ENCODE measurements at regions not wholly inside any gene's neighbourhood (a gene's known extent, or its start where the extent isn't known, plus 50 kb on each side); places are given as distances from the start of the nearest gene placed in this dataset.
"Not testable (repeated sequence)": the region's sequence is repeated elsewhere in the genome, so short reads cannot be mapped to it uniquely, and the experiment has no call there.

DNA sequence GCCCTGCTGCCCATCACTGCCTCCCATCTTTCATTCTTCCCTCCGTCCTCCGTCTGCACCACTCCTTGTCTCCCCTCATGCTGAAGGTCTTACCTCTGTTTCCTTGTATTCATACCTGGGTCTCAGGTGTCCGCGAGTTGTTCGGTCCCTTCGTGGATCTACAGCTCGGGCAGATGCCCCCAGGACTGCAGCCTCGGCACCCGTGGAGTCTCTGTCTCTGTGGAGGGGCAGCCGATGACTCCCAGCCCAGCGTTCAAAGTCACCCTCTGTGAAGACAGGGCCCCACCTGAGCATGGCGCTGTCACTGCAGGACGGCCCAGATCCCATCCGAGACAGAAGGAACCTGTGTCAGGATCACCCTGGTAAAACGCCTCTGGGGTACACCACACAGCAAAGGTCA lies 480.0 kb upstream of the SALL3 start:
- Mint-ChIP-seq H3K4me1 (no peaks in the 10 kb centered on the region), H3K9me3 (no peaks in the 10 kb centered on the region), H3K27ac (no peak overlapping the region), H3K27me3 (no peaks in the 10 kb centered on the region), H3K4me3 (no peak overlapping the region), H3K36me3 (no peaks in the 10 kb centered on the region)
- WGBS (ENCODE audit: insufficient coverage) = 87% methylated on average over 15 of the region's 15 CpGs
- CTCF ChIA-PET = no interaction called here
- Histone ChIP-seq H3K27ac (ENCODE audit: low read length) (no peak overlapping the region), H3K27me3 (replicated peaks in 1 of 2; ENCODE audit: control insufficient read depth in 2 of 2, extremely low read depth in 1 of 2, insufficient read depth in 2 of 2, low read length in 1 of 2) (peaks cover 0 to 4% of the 10 kb centered on the region in 2 experiments), H3K9me3 (no peaks in the 10 kb centered on the region), H3K4me3 (ENCODE audit: control insufficient read depth in 1 of 2, extremely low read depth in 1 of 2, low read length in 1 of 2) (no peak overlapping the region), H3K4me1 (ENCODE audit: control insufficient read depth in 1 of 2, extremely low read depth in 1 of 2, insufficient read depth in 2 of 2, low read length in 2 of 2) (no peaks in the 10 kb centered on the region), H3K36me3 (ENCODE audit: control insufficient read depth in 2 of 2, extremely low read depth in 1 of 2, insufficient read depth in 1 of 2, low read length in 1 of 2) (no peaks in the 10 kb centered on the region)
- no peak for ATAC-seq (replicated peaks in 1 of 4)
- POLR2A ChIA-PET = no interaction called here
- DNase-seq = no peak

DNA sequence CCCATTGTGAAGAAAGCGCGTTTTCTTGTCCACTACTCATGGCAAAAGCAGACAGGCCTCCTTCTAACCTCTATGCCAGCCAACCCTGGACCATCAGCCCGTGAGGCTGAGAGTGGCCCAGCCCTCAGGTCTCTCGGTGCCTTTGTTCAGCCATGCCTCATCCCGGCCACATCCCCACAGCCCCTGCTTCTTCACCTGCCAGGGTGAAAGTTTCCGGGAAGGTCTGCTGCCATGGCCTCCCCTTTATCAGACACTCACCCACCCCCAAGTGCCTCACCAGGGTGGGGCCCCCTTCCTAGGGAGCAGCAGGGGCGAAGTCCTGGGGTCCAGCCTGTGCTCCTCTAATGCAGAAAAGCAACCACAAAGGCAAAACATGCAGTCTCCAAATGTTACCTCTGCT lies 478.4 kb upstream of the SALL3 start:
- 83% methylated on average over 6 of the region's 7 CpGs for WGBS (ENCODE audit: insufficient coverage)
- H3K4me1 Mint-ChIP-seq = no peaks in the 10 kb centered on the region

DNA sequence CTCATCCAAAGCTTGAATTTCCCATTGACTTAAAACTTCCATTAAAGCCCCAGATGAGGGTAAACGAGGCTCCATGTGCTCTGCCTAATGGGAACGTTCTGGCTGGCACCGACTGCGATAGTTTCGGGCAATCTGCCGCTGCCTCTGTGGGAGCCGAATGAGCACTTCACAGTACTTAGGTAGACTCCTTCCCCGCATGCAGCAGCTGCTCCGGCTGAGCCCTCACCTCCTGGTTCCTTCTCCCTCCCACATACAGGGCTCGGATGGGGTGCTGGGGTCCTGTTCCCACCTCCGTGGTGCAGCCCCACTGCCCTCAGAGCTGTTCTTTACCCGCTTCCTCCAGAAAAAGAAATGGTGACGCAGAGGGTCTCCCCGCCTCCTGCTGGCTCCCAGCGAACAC lies 476.5 kb upstream of the SALL3 start:
- WGBS (ENCODE audit: insufficient coverage) = 93% methylated on average over 15 of the region's 15 CpGs
- ATAC-seq (replicated peaks in 1 of 4) (no peak), DNase-seq (no peak)
- H3K36me3 Mint-ChIP-seq = no peaks in the 10 kb centered on the region
- Histone ChIP-seq H3K9me3 (no peaks in the 10 kb centered on the region), H3K36me3 (ENCODE audit: control insufficient read depth in 2 of 2, extremely low read depth in 1 of 2, insufficient read depth in 1 of 2, low read length in 1 of 2) (no peaks in the 10 kb centered on the region), H3K4me1 (ENCODE audit: control insufficient read depth in 1 of 2, extremely low read depth in 1 of 2, insufficient read depth in 2 of 2, low read length in 2 of 2) (no peaks in the 10 kb centered on the region), H3K4me3 (ENCODE audit: control insufficient read depth in 1 of 2, extremely low read depth in 1 of 2, low read length in 1 of 2) (no peak overlapping the region), H3K27me3 (replicated peaks in 1 of 2; ENCODE audit: control insufficient read depth in 2 of 2, extremely low read depth in 1 of 2, insufficient read depth in 2 of 2, low read length in 1 of 2) (peaks cover 0 to 4% of the 10 kb centered on the region in 2 experiments), H3K27ac (ENCODE audit: low read length) (no peak overlapping the region)
- H3K4me1 Mint-ChIP-seq = no peaks in the 10 kb centered on the region
- ChIA-PET POLR2A (no interaction called here), CTCF (no interaction called here)
- no peaks in the 10 kb centered on the region for H3K27me3 Mint-ChIP-seq
- no peak overlapping the region for H3K27ac Mint-ChIP-seq
- no peak overlapping the region for H3K4me3 Mint-ChIP-seq
- peaks cover 0 to 3% (median 0%) of the 10 kb centered on the region in 3 donors for H3K9me3 Mint-ChIP-seq

More for the DNA sequence above, 478.4 kb upstream of the SALL3 start:
- ATAC-seq (replicated peaks in 1 of 4) = no peak
- Histone ChIP-seq H3K27me3 (replicated peaks in 1 of 2; ENCODE audit: control insufficient read depth in 2 of 2, extremely low read depth in 1 of 2, insufficient read depth in 2 of 2, low read length in 1 of 2) (peaks cover 0 to 8% of the 10 kb centered on the region in 2 experiments), H3K9me3 (no peaks in the 10 kb centered on the region), H3K36me3 (ENCODE audit: control insufficient read depth in 2 of 2, extremely low read depth in 1 of 2, insufficient read depth in 1 of 2, low read length in 1 of 2) (no peaks in the 10 kb centered on the region), H3K4me1 (ENCODE audit: control insufficient read depth in 1 of 2, extremely low read depth in 1 of 2, insufficient read depth in 2 of 2, low read length in 2 of 2) (no peaks in the 10 kb centered on the region), H3K27ac (ENCODE audit: low read length) (no peak overlapping the region), H3K4me3 (ENCODE audit: control insufficient read depth in 1 of 2, extremely low read depth in 1 of 2, low read length in 1 of 2) (no peak overlapping the region)
- no peaks in the 10 kb centered on the region for H3K36me3 Mint-ChIP-seq
- H3K27ac Mint-ChIP-seq = no peak overlapping the region
- H3K9me3 Mint-ChIP-seq = no peaks in the 10 kb centered on the region
- ChIA-PET CTCF (interaction anchor here in 1 of 2 donors (0.6 kb wide), 1 partner anchor 834 kb away, joined by 3 read pairs; no protein-coding TSS in a partner anchor), POLR2A (no interaction called here)
- H3K4me3 Mint-ChIP-seq = no peak overlapping the region
- H3K27me3 Mint-ChIP-seq = no peaks in the 10 kb centered on the region
- no peak for DNase-seq

DNA sequence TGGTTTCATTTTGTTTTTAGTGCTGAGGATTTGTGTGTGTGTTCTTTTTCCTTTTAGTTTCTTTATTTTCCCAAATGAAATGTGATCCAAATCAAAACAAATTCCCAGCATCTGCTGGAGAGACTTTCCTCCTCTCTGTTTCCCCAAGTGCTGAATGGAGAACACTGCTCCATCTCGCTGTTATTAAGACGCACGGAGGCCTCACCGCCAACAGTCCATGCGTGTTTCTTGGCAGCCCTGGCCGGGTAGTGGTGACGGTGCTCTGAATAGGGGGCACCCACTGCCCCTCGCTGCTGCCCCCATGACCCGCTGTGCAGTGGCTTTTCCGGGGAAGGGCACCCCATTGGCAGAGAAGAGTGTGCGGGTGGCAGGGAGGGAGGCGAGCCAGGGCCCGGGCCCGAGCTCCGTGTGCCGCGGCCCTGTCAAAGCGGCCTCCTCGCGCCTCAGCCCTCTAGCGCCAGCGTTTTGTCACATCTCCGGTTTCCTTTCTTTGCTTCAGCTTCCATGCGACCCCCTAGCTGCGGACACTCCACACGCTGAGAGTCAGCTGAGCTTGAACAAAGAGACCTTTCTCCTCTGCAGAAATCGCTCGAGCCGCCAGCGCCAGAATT lies 473.7 kb upstream of the SALL3 start:
- H3K9me3 Mint-ChIP-seq = peaks cover 0 to 12% (median 0%) of the 10 kb centered on the region in 3 donors
- Histone ChIP-seq H3K4me1 (ENCODE audit: control insufficient read depth in 1 of 2, extremely low read depth in 1 of 2, insufficient read depth in 2 of 2, low read length in 2 of 2) (no peaks in the 10 kb centered on the region), H3K36me3 (ENCODE audit: control insufficient read depth in 2 of 2, extremely low read depth in 1 of 2, insufficient read depth in 1 of 2, low read length in 1 of 2) (no peaks in the 10 kb centered on the region), H3K27ac (ENCODE audit: low read length) (no peak overlapping the region), H3K9me3 (no peaks in the 10 kb centered on the region), H3K4me3 (ENCODE audit: control insufficient read depth in 1 of 2, extremely low read depth in 1 of 2, low read length in 1 of 2) (no peak overlapping the region), H3K27me3 (replicated peaks in 1 of 2; ENCODE audit: control insufficient read depth in 2 of 2, extremely low read depth in 1 of 2, insufficient read depth in 2 of 2, low read length in 1 of 2) (peaks cover 0 to 4% of the 10 kb centered on the region in 2 experiments)
- POLR2A ChIA-PET = no interaction called here
- H3K4me3 Mint-ChIP-seq = no peak overlapping the region
- DNase-seq (no peak), ATAC-seq (replicated peaks in 1 of 4) (no peak)
- H3K36me3 Mint-ChIP-seq = no peaks in the 10 kb centered on the region
- no peak overlapping the region for H3K27ac Mint-ChIP-seq
- H3K4me1 Mint-ChIP-seq = no peaks in the 10 kb centered on the region
- 80% methylated on average over 26 of the region's 30 CpGs for WGBS (ENCODE audit: insufficient coverage)
- peaks cover 0 to 5% of the 10 kb centered on the region in 2 donors for H3K27me3 Mint-ChIP-seq
- CTCF ChIA-PET = no interaction called here

DNA sequence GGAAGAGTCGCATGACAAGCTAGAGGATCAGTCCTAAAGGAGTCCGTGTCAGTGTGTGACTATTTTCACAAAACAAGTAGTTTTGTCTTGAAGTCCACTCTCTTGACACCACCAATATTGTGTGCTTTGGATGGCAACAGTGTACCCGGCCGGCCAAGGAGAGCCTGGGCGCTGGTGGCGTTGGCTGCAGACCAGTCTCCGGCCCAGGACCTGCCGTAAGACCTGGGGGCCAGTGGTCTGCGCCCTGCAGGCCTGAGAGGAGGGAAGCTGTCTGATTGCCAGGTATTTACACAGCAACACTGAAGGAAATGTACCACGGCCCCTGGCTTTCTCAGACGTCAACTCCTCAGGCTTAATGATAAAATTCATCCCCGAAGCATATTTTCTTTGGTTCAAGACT lies 472.4 kb upstream of the SALL3 start:
- no peak overlapping the region for H3K4me3 ChIP-seq (ENCODE audit: control insufficient read depth in 1 of 2, extremely low read depth in 1 of 2, low read length in 1 of 2)
- Mint-ChIP-seq H3K36me3 (no peaks in the 10 kb centered on the region), H3K27ac (no peak overlapping the region), H3K9me3 (peaks cover 0 to 12% (median 0%) of the 10 kb centered on the region in 3 donors), H3K27me3 (peaks cover 0 to 5% of the 10 kb centered on the region in 2 donors), H3K4me3 (no peak overlapping the region), H3K4me1 (no peaks in the 10 kb centered on the region)
- no peak for ATAC-seq (replicated peaks in 1 of 4)
- DNase-seq = no peak
- H3K4me1 ChIP-seq (ENCODE audit: control insufficient read depth in 1 of 2, extremely low read depth in 1 of 2, insufficient read depth in 2 of 2, low read length in 2 of 2) = no peaks in the 10 kb centered on the region
- H3K9me3 ChIP-seq = no peaks in the 10 kb centered on the region
- peaks cover 0 to 4% of the 10 kb centered on the region in 2 experiments for H3K27me3 ChIP-seq (replicated peaks in 1 of 2; ENCODE audit: control insufficient read depth in 2 of 2, extremely low read depth in 1 of 2, insufficient read depth in 2 of 2, low read length in 1 of 2)
- no peak overlapping the region for H3K27ac ChIP-seq (ENCODE audit: low read length)
- WGBS (ENCODE audit: insufficient coverage) = 86% methylated on average over 10 of the region's 12 CpGs
- no peaks in the 10 kb centered on the region for H3K36me3 ChIP-seq (ENCODE audit: control insufficient read depth in 2 of 2, extremely low read depth in 1 of 2, insufficient read depth in 1 of 2, low read length in 1 of 2)
- POLR2A ChIA-PET = no interaction called here
- CTCF ChIA-PET = no interaction called here

DNA sequence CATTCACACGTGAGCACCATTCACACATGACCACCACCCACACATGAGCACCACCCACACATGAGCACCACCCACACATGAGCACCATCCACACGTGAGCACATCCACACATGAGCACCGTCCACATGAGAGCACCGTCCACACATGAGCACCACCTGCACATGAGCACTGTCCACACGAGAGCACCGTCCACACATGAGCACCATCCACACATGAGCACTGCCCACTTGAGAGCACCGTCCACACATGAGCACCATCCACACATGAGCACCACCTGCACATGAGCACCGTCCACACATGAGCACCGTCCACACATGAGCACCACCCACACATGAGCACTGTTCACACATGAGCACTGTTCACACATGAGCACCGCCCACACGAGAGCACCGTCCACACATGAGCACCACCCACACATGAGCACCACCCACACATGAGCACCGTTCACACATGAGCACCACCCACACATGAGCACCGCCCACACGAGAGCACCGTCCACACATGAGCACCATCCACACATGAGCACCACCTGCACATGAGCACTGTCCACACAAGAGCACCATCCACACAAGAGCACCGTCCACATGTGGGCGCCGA lies 471.3 kb upstream of the SALL3 start:
- H3K4me1 Mint-ChIP-seq; H3K27me3 ChIP-seq (replicated peaks in 1 of 2; ENCODE audit: control insufficient read depth in 2 of 2, extremely low read depth in 1 of 2, insufficient read depth in 2 of 2, low read length in 1 of 2); H3K27ac Mint-ChIP-seq; H3K27me3 Mint-ChIP-seq; H3K27ac ChIP-seq (ENCODE audit: low read length); POLR2A ChIA-PET; H3K36me3 ChIP-seq (ENCODE audit: control insufficient read depth in 2 of 2, extremely low read depth in 1 of 2, insufficient read depth in 1 of 2, low read length in 1 of 2); DNase-seq; H3K4me1 ChIP-seq (ENCODE audit: control insufficient read depth in 1 of 2, extremely low read depth in 1 of 2, insufficient read depth in 2 of 2, low read length in 2 of 2); CTCF ChIA-PET; H3K36me3 Mint-ChIP-seq; H3K4me3 Mint-ChIP-seq; ATAC-seq (replicated peaks in 1 of 4); H3K4me3 ChIP-seq (ENCODE audit: control insufficient read depth in 1 of 2, extremely low read depth in 1 of 2, low read length in 1 of 2); H3K9me3 ChIP-seq: not testable (repeated sequence)
- 85% methylated on average over 16 of the region's 19 CpGs for WGBS (ENCODE audit: insufficient coverage)
- H3K9me3 Mint-ChIP-seq = peaks cover 0 to 12% (median 0%) of the 10 kb centered on the region in 3 donors
